HepG2 (cell line): ENCODE measurements at regions not wholly inside any gene's neighbourhood (a gene's known extent, or its start where the extent isn't known, plus 50 kb on each side); places are given as distances from the start of the nearest gene placed in this dataset.

Source experiments
- ATAC-seq: fragments of 200-7000 bp; cut with Tn5 transposase; 3 replicates; pipeline ENCODE4 v1.9.1; 2020; ENCODE audit warnings: mild to moderate bottlenecking, moderate library complexity
- BruUV-seq: library from RNA; stranded (reverse); fragments of 400-500 nt; replicated peaks from 2 replicates; lab custom pipeline; 2021; lab: Mats Ljungman, UMichigan
- CTCF ChIA-PET: fragments of 300-600 bp; formaldehyde crosslinking; extraction: SDS; loops from one replicate; lab custom pipeline; 2021; ENCODE audit warnings: low total read pairs, inconsistent platforms, low intra/inter-chr PET ratio; lab: Yijun Ruan, JAX
- POLR2A ChIA-PET: fragments of 350-600 bp; sonication (Branson Sonifier 250); formaldehyde crosslinking; loops from one replicate; lab custom pipeline; 2020; ENCODE audit warnings: antibody characterized with exemption, inconsistent platforms; lab: Yijun Ruan, JAX
- DNase-seq: peaks from one replicate; pipeline ENCODE4 v3.0.0-alpha.2; 2015; ENCODE audit warnings: low spot score
- FAIRE-seq: peaks from 3 replicates; lab custom pipeline; 2011; peaks lifted over from hg19 to GRCh38; lab: Jason Lieb, UNC
- H2AFZ ChIP-seq: one replicate; pipeline ENCODE4 v1.6.1; 2011; ENCODE audit warnings: low read length, inconsistent platforms
- H3K27ac ChIP-seq: fragments of 300-600 bp; 3 replicates; pipeline ENCODE4 v1.8.0; 2011; ENCODE audit warnings: mixed run types, mild to moderate bottlenecking, mixed read lengths, low read length, inconsistent platforms; ENCODE audit not compliant: insufficient read depth; ENCODE audit errors: extremely low read length
- H3K27me3 ChIP-seq, 2 experiments: fragments of 200-600 bp in 1 of 2; 2 replicates in 1 of 2; 3 replicates in 1 of 2; pipeline versions ENCODE4 v1.6.0 to v1.8.0; 2011; ENCODE audit warnings: low read length in 2 of 2, mild to moderate bottlenecking in 2 of 2, moderate library complexity in 2 of 2, inconsistent platforms in 1 of 2; ENCODE audit not compliant: insufficient read depth in 2 of 2, control insufficient read depth in 1 of 2
- H3K36me3 ChIP-seq, 2 experiments: fragments of 200-600 bp in 1 of 2; replicated peaks in 1 of 2; 2 replicates in 1 of 2; 3 replicates in 1 of 2; pipeline versions ENCODE4 v1.5.1 to v1.8.0; 2011; ENCODE audit warnings: low read length in 2 of 2, inconsistent platforms in 1 of 2; ENCODE audit not compliant: insufficient read depth in 2 of 2, control insufficient read depth in 1 of 2
- H3K4me1 ChIP-seq: 2 replicates; pipeline ENCODE4 v1.5.1; 2012; ENCODE audit warnings: low read length, inconsistent platforms; ENCODE audit not compliant: insufficient read depth
- H3K4me2 ChIP-seq: 2 replicates; pipeline ENCODE4 v1.6.0; 2011; ENCODE audit warnings: low read depth, low read length, inconsistent platforms
- H3K4me3 ChIP-seq, 3 experiments: fragments of 200-600 bp in 1 of 3; sonication (generic), shearing (Covaris generic) in 1 of 3; replicated peaks in 1 of 3; 2 replicates each; pipeline ENCODE4 v1.5.1; 2011 to 2016; ENCODE audit warnings: low read length in 3 of 3, inconsistent platforms in 2 of 3, low read depth in 2 of 3, mild to moderate bottlenecking in 2 of 3, control low read depth in 1 of 3, mixed read lengths in 1 of 3; ENCODE audit not compliant: insufficient read depth in 1 of 3
- H3K79me2 ChIP-seq: one replicate; pipeline ENCODE4 v1.6.1; 2011; ENCODE audit warnings: low read length, inconsistent platforms; ENCODE audit not compliant: insufficient read depth
- H3K9ac ChIP-seq: 2 replicates; pipeline ENCODE4 v1.6.0; 2011; ENCODE audit warnings: mild to moderate bottlenecking, low read depth, low read length, inconsistent platforms; ENCODE audit not compliant: insufficient read depth
- H3K9me3 ChIP-seq: 2 replicates; pipeline ENCODE4 v1.5.1; 2012; ENCODE audit warnings: mild to moderate bottlenecking, low read length
- H4K20me1 ChIP-seq: 2 replicates; pipeline ENCODE4 v1.6.0; 2011; ENCODE audit warnings: inconsistent platforms, mild to moderate bottlenecking, low read length, moderate library complexity; ENCODE audit not compliant: insufficient read depth
- ASH2L ChIP-seq: fragments of 300-600, 200-600 bp; sonication (generic); IDR thresholded peaks from 2 replicates; pipeline ENCODE4 v1.7.0; 2017; ENCODE audit warnings: low read depth, mild to moderate bottlenecking, moderate library complexity, mixed read lengths, low read length; ENCODE audit not compliant: insufficient read length
- CCDC6 ChIP-seq: sonication (generic); formaldehyde crosslinking; IDR thresholded peaks from 2 replicates; pipeline ENCODE4 v1.8.1; 2022; ENCODE audit warnings: mild to moderate bottlenecking, missing genetic modification reagents, moderate library complexity
- DR1 ChIP-seq: sonication (generic); formaldehyde crosslinking; IDR thresholded peaks from 2 replicates; pipeline ENCODE4 v1.8.0; 2021; ENCODE audit warnings: mild to moderate bottlenecking, missing genetic modification reagents, inconsistent platforms
- FLYWCH1 ChIP-seq: sonication (generic); formaldehyde crosslinking; IDR thresholded peaks from 2 replicates; pipeline ENCODE4 v1.8.1; 2023; ENCODE audit warnings: mild to moderate bottlenecking, missing genetic modification reagents
- FOXK2 ChIP-seq: fragments of 450-650 bp; IDR thresholded peaks from 2 replicates; pipeline ENCODE4 v1.6.1; 2016
- KAT8 ChIP-seq: IDR thresholded peaks from 2 replicates; pipeline ENCODE4 v1.6.1; 2016; ENCODE audit warnings: missing genetic modification reagents, missing compliant biosample characterization
- MAZ ChIP-seq, 2 experiments: sonication (generic) in 1 of 2; formaldehyde crosslinking in 1 of 2; IDR thresholded peaks; 2 replicates each; pipeline versions ENCODE4 v1.5.0 to v1.6.1; 2012 to 2020; ENCODE audit warnings: low read depth in 2 of 2, mild to moderate bottlenecking in 2 of 2, borderline replicate concordance in 1 of 2, improper control_type of control experiment in 1 of 2, low read length in 1 of 2, missing genetic modification reagents in 1 of 2, moderate library complexity in 1 of 2
- MED13 ChIP-seq: sonication (generic); formaldehyde crosslinking; IDR thresholded peaks from 2 replicates; pipeline ENCODE4 v1.5.0; 2020; ENCODE audit warnings: missing genetic modification reagents
- MXD4 ChIP-seq: IDR thresholded peaks from 2 replicates; pipeline ENCODE4 v1.6.1; 2016; ENCODE audit warnings: mild to moderate bottlenecking, missing biosample characterization, missing genetic modification reagents
- NFKBIZ ChIP-seq: IDR thresholded peaks from 2 replicates; pipeline ENCODE4 v1.6.1; 2018; ENCODE audit warnings: missing genetic modification reagents, missing compliant biosample characterization
- POGK ChIP-seq: sonication (generic); formaldehyde crosslinking; conservative IDR thresholded peaks from 2 replicates; pipeline ENCODE4 v1.8.0; 2022; ENCODE audit warnings: mild to moderate bottlenecking, moderate library complexity, missing genetic modification reagents
- SKI ChIP-seq: fragments of 450-650 bp; IDR thresholded peaks from one replicate; pipeline ENCODE4 v1.6.1; 2018; ENCODE audit warnings: mild to moderate bottlenecking; ENCODE audit not compliant: partially characterized antibody
- XRCC5 ChIP-seq: fragments of 200-400 bp; formaldehyde crosslinking; optimal IDR thresholded peaks from 2 replicates; pipeline ENCODE3; 2017; ENCODE audit warnings: mild to moderate bottlenecking, low read length
- ZFX ChIP-seq: sonication (generic); formaldehyde crosslinking; IDR thresholded peaks from 2 replicates; pipeline ENCODE4 v1.4.0; 2020; ENCODE audit warnings: mild to moderate bottlenecking, low read depth, missing genetic modification reagents, moderate library complexity
- ZNF496 ChIP-seq: sonication (generic); formaldehyde crosslinking; IDR thresholded peaks from 2 replicates; pipeline ENCODE4 v1.8.1; 2023; ENCODE audit warnings: mild to moderate bottlenecking, moderate library complexity, missing genetic modification reagents; ENCODE audit not compliant: insufficient replicate concordance
- ZNF564 ChIP-seq: sonication (generic); formaldehyde crosslinking; IDR thresholded peaks from 2 replicates; pipeline ENCODE4 v1.8.1; 2023; ENCODE audit warnings: mild to moderate bottlenecking, missing genetic modification reagents
- ZNF615 ChIP-seq: sonication (generic); formaldehyde crosslinking; IDR thresholded peaks from 2 replicates; pipeline ENCODE4 v1.5.0; 2020; ENCODE audit warnings: mild to moderate bottlenecking, missing genetic modification reagents, borderline replicate concordance
- ZNF737 ChIP-seq: sonication (generic); formaldehyde crosslinking; IDR thresholded peaks from 2 replicates; pipeline ENCODE4 v1.5.0; 2020; ENCODE audit warnings: missing genetic modification reagents, mild to moderate bottlenecking, borderline replicate concordance
- WGBS: methylation state at CpG from one replicate; pipeline ENCODE4 v1.1.6; 2017; ENCODE audit warnings: low lambda C conversion rate; 5-methylcytosine and 5-hydroxymethylcytosine counted together
- in situ Hi-C: cut with HindIII; loops from 2 replicates; pipeline ENCODE4 v1.10.0; 2017; ENCODE audit warnings: low pct_unique_long_range_greater_than_20kb; ENCODE audit not compliant: extremely low pct_ligation_motif_present
- intact Hi-C: fragments of 100-400 bp; cut with micrococcal nuclease; formaldehyde crosslinking; loops from one replicate; pipeline ENCODE4 v1.10.0; 2022; ENCODE audit not compliant: unreplicated experiment

- TF ChIP-seq MAZ (IDR thresholded peaks at IDR 0.05; ENCODE audit: borderline replicate concordance, low read depth, low read length): no peak
- TF ChIP-seq MAZ (CRISPR knock-in tag; IDR thresholded peaks at IDR 0.05; ENCODE audit: low read depth): no peak
- TF ChIP-seq MXD4 (CRISPR knock-in tag): no peak
- TF ChIP-seq ZNF564 (CRISPR knock-in tag): no peak
Observed at GRCh38 chr3:117979466-117979865, 1055.2 kb downstream of the IGSF11 start (continued).

- POLR2A ChIA-PET: no interaction called here
- H3K9ac ChIP-seq: no peak overlapping the region
- H2AFZ ChIP-seq: no peak overlapping the region
- H3K9me3 ChIP-seq: no peaks in the 10 kb centered on the region
- ATAC-seq (no peak), FAIRE-seq (no peak), DNase-seq (no peak)
- in situ Hi-C loops (loop anchor here (25.0 kb wide), 1 partner anchor 650 kb away; no protein-coding TSS in a partner anchor), intact Hi-C loops (no loop called here)
- H4K20me1 ChIP-seq: no peaks in the 10 kb centered on the region
- TF ChIP-seq FOXK2: no peak
- no peak for TF ChIP-seq FLYWCH1 (CRISPR knock-in tag)
- no peak for TF ChIP-seq ZFX
- H3K27me3 ChIP-seq: no peaks in the 10 kb centered on the region
- H3K27ac ChIP-seq: no peak overlapping the region
- no peak overlapping the region for H3K4me2 ChIP-seq
- CTCF ChIA-PET: no interaction called here
- 2% methylated on average over 4 of the region's 4 CpGs for WGBS
- H3K79me2 ChIP-seq: no peaks in the 10 kb centered on the region
- no TSS peak for BruUV-seq
- no peaks in the 10 kb centered on the region for H3K36me3 ChIP-seq
- 0 out of 2 replicates have a peak, but pooled peaks cover 5% of the 10 kb centered on the region for H3K4me1 ChIP-seq
- H3K4me3 ChIP-seq: no peak overlapping the region
Observed at GRCh38 chr3:117987256-117987655, 1047.4 kb downstream of the IGSF11 start.

GRCh38 chr3:117989982-117990381, 1044.7 kb downstream of the IGSF11 start:
- no peaks in the 10 kb centered on the region for H3K79me2 ChIP-seq
- no peaks in the 10 kb centered on the region for H3K9me3 ChIP-seq
- 0 out of 2 replicates have a peak, but pooled peaks cover 5% of the 10 kb centered on the region for H3K4me1 ChIP-seq
- H3K27me3 ChIP-seq: no peaks in the 10 kb centered on the region; a peak in 1 of 5 replicates
- FAIRE-seq (no peak), DNase-seq (no peak), ATAC-seq (no peak)
- no peak overlapping the region for H3K27ac ChIP-seq
- BruUV-seq: no TSS peak
- no peak overlapping the region for H3K4me2 ChIP-seq
- ChIA-PET CTCF (no interaction called here), POLR2A (no interaction called here)
- no peaks in the 10 kb centered on the region for H4K20me1 ChIP-seq
- WGBS: 0% methylated on average over 1 of the region's 1 CpG
- intact Hi-C loops (no loop called here), in situ Hi-C loops (loop anchor here (25.0 kb wide), 1 partner anchor 647 kb away; no protein-coding TSS in a partner anchor)
- H3K9ac ChIP-seq: no peak overlapping the region
- H3K36me3 ChIP-seq: no peaks in the 10 kb centered on the region
- H2AFZ ChIP-seq: no peak overlapping the region
- H3K4me3 ChIP-seq: no peak overlapping the region
- no peak for TF ChIP-seq ASH2L
- no peak for TF ChIP-seq ZNF737
- no peak for TF ChIP-seq ZNF496 (CRISPR knock-in tag)
- no peak for TF ChIP-seq POGK (CRISPR knock-in tag)
- no peak for TF ChIP-seq SKI
- TF ChIP-seq DR1: no peak
- TF ChIP-seq XRCC5: no peak
- TF ChIP-seq CCDC6 (CRISPR knock-in tag): no peak
- no peak for TF ChIP-seq KAT8 (CRISPR knock-in tag)
- no peak for TF ChIP-seq NFKBIZ (CRISPR knock-in tag)
- no peak for TF ChIP-seq ZNF615
- TF ChIP-seq MED13: no peak
